Adrenal gland (tissue), 5 donors: ENCODE measurements at regions not wholly inside any gene's neighbourhood (a gene's known extent, or its start where the extent isn't known, plus 50 kb on each side); places are given as distances from the start of the nearest gene placed in this dataset.

Source experiments
- CTCF ChIP-seq, 6 experiments: fragments of 450-650 bp in 4 of 6; fragments of 200-600 bp in 2 of 6; sonication (generic) in 1 of 6; IDR thresholded peaks; 1 replicate in 5 of 6; 2 replicates in 1 of 6; pipeline versions ENCODE4 v1.5.1 to v1.8.0; 2016 to 2021; ENCODE audit warnings: antibody characterized with exemption in 6 of 6, mild to moderate bottlenecking in 2 of 6, moderate library complexity in 1 of 6
- POLR2A ChIP-seq, 2 donors: fragments of 450-650 bp; IDR thresholded peaks; one replicate each; pipeline ENCODE4 v1.6.1; 2017; ENCODE audit warnings: antibody characterized with exemption in 2 of 2, mild to moderate bottlenecking in 2 of 2, moderate library complexity in 1 of 2
- donor health status: DM: no; HTN: no; CAD: no.

- TF ChIP-seq CTCF (IDR thresholded peaks at IDR 0.05): no peak
- no peak for TF ChIP-seq POLR2A (IDR thresholded peaks at IDR 0.05)
Observed at GRCh38 chr1:103250441-103250861, 142.1 kb upstream of the COL11A1 start.
